H9 (cell line): ENCODE measurements at regions not wholly inside any gene's neighbourhood (a gene's known extent, or its start where the extent isn't known, plus 50 kb on each side); places are given as distances from the start of the nearest gene placed in this dataset.

Experiments
- DNase-seq: peaks from one replicate; pipeline ENCODE4 v3.0.0-alpha.2; 2017
- H2AFZ ChIP-seq: one replicate; pipeline ENCODE4 v1.6.1; 2013; ENCODE audit warnings: mild to moderate bottlenecking, low read length, control low read depth, moderate library complexity
- H2AK5ac ChIP-seq: 2 replicates; pipeline ENCODE4 v1.6.1; 2013; ENCODE audit warnings: low read length, control low read depth, mixed read lengths; ENCODE audit not compliant: insufficient read length
- H2BK120ac ChIP-seq: one replicate; pipeline ENCODE4 v1.6.1; 2013; ENCODE audit warnings: low read depth, mild to moderate bottlenecking, low read length, control low read depth, inconsistent platforms; ENCODE audit not compliant: poor library complexity, severe bottlenecking
- H2BK12ac ChIP-seq: 2 replicates; pipeline ENCODE4 v1.6.1; 2013; ENCODE audit warnings: low read length, control low read depth, mixed read lengths, low read depth; ENCODE audit not compliant: insufficient read length
- H2BK15ac ChIP-seq: 2 replicates; pipeline ENCODE4 v1.6.1; 2013; ENCODE audit warnings: low read depth, low read length, control low read depth
- H2BK20ac ChIP-seq: one replicate; pipeline ENCODE4 v1.6.1; 2013; ENCODE audit warnings: low read depth, mild to moderate bottlenecking, low read length, control low read depth, inconsistent platforms; ENCODE audit not compliant: poor library complexity, severe bottlenecking
- H2BK5ac ChIP-seq: 2 replicates; pipeline ENCODE4 v1.6.1; 2013; ENCODE audit warnings: low read length, control low read depth, mixed read lengths; ENCODE audit not compliant: insufficient read length
- H3K14ac ChIP-seq: 2 replicates; pipeline ENCODE4 v1.6.1; 2013; ENCODE audit warnings: low read length, control low read depth; ENCODE audit not compliant: insufficient read depth
- H3K18ac ChIP-seq: 2 replicates; pipeline ENCODE4 v1.6.1; 2013; ENCODE audit warnings: low read depth, mild to moderate bottlenecking, mixed read lengths, low read length, control low read depth; ENCODE audit not compliant: insufficient read length
- H3K23ac ChIP-seq: 2 replicates; pipeline ENCODE4 v1.6.1; 2013; ENCODE audit warnings: low read length, control low read depth, mixed read lengths, low read depth; ENCODE audit not compliant: insufficient read length
- H3K23me2 ChIP-seq: 2 replicates; pipeline ENCODE4 v1.6.1; 2013; ENCODE audit warnings: low read depth, mild to moderate bottlenecking, mixed read lengths, low read length, control low read depth; ENCODE audit not compliant: insufficient read length, poor library complexity, severe bottlenecking
- H3K27ac ChIP-seq: 2 replicates; pipeline ENCODE4 v1.5.1; 2013; ENCODE audit warnings: low read length, control low read depth, mixed read lengths, low read depth; ENCODE audit not compliant: insufficient read length
- H3K27me3 ChIP-seq: 2 replicates; pipeline ENCODE4 v1.6.1; 2013; ENCODE audit warnings: low read length, control low read depth, inconsistent platforms; ENCODE audit not compliant: insufficient read depth
- H3K4ac ChIP-seq: 2 replicates; pipeline ENCODE4 v1.6.1; 2013; ENCODE audit warnings: low read depth, mild to moderate bottlenecking, control low read depth, inconsistent platforms, low read length, moderate library complexity
- H3K4me1 ChIP-seq: 2 replicates; pipeline ENCODE4 v1.6.1; 2013; ENCODE audit warnings: low read length, control low read depth, inconsistent platforms; ENCODE audit not compliant: insufficient read depth
- H3K4me2 ChIP-seq: 2 replicates; pipeline ENCODE4 v1.6.1; 2013; ENCODE audit warnings: low read length, control low read depth, mixed read lengths; ENCODE audit not compliant: insufficient read length, insufficient read depth
- H3K56ac ChIP-seq: 2 replicates; pipeline ENCODE4 v1.6.1; 2013; ENCODE audit warnings: low read depth, mild to moderate bottlenecking, mixed read lengths, low read length, control low read depth; ENCODE audit not compliant: insufficient read length
- H3K79me1 ChIP-seq: 2 replicates; pipeline ENCODE4 v1.6.1; 2013; ENCODE audit warnings: low read depth, mild to moderate bottlenecking, moderate library complexity, low read length, control low read depth, inconsistent platforms; ENCODE audit not compliant: insufficient read depth, poor library complexity, severe bottlenecking
- H3K79me2 ChIP-seq: 2 replicates; pipeline ENCODE4 v1.6.1; 2013; ENCODE audit warnings: low read length, control low read depth, inconsistent platforms; ENCODE audit not compliant: insufficient read depth
- H3K9ac ChIP-seq: 2 replicates; pipeline ENCODE4 v1.6.1; 2013; ENCODE audit warnings: low read length, control low read depth, mixed read lengths; ENCODE audit not compliant: insufficient read length; ENCODE audit errors: extremely low read depth
- H3K9me3 ChIP-seq: one replicate; pipeline ENCODE4 v1.6.1; 2013; ENCODE audit warnings: low read depth, low read length, inconsistent platforms; ENCODE audit not compliant: control insufficient read depth
- H3T11ph ChIP-seq: one replicate; pipeline ENCODE4 v1.6.1; 2013; ENCODE audit warnings: mild to moderate bottlenecking, low read length, control low read depth, inconsistent platforms
- H4K20me1 ChIP-seq: one replicate; pipeline ENCODE4 v1.6.1; 2013; ENCODE audit not compliant: control insufficient read depth, insufficient read length, insufficient read depth
- H4K5ac ChIP-seq: 2 replicates; pipeline ENCODE4 v1.6.1; 2013; ENCODE audit warnings: low read depth, mild to moderate bottlenecking, mixed read lengths, low read length, control low read depth; ENCODE audit not compliant: insufficient read length
- H4K8ac ChIP-seq: replicated peaks from 2 replicates; pipeline ENCODE4 v1.6.1; 2013; ENCODE audit warnings: low read length, control low read depth, mixed read lengths, low read depth; ENCODE audit not compliant: insufficient read length
- H4K91ac ChIP-seq: 2 replicates; pipeline ENCODE4 v1.6.1; 2013; ENCODE audit warnings: low read depth, mild to moderate bottlenecking, moderate library complexity, mixed read lengths, low read length, control low read depth; ENCODE audit not compliant: insufficient read length
- H3K27ac Mint-ChIP-seq, 3 experiments: 2 replicates in 2 of 3; 3 replicates in 1 of 3; pipeline ENCODE4 v1.8.0; 2020 to 2021; ENCODE audit warnings: mixed read lengths in 3 of 3, mild to moderate bottlenecking in 1 of 3, moderate library complexity in 1 of 3
- H3K27me3 Mint-ChIP-seq: 2 replicates; pipeline ENCODE4 v1.8.0; 2021; ENCODE audit warnings: low read depth, mild to moderate bottlenecking, moderate library complexity, mixed read lengths
- H3K36me3 Mint-ChIP-seq, 3 experiments: 2 replicates in 2 of 3; 3 replicates in 1 of 3; pipeline ENCODE4 v1.8.0; 2020 to 2021; ENCODE audit warnings: low read depth in 3 of 3, mixed read lengths in 3 of 3; ENCODE audit not compliant: insufficient read depth in 1 of 3
- H3K4me1 Mint-ChIP-seq, 2 experiments: 2 replicates each; pipeline ENCODE4 v1.8.0; 2020; ENCODE audit warnings: mixed read lengths in 2 of 2
- H3K4me3 Mint-ChIP-seq, 2 experiments: 2 replicates in 1 of 2; 3 replicates in 1 of 2; pipeline ENCODE4 v1.8.0; 2020 to 2021; ENCODE audit warnings: mild to moderate bottlenecking in 2 of 2, mixed read lengths in 2 of 2, moderate library complexity in 1 of 2
- H3K9me3 Mint-ChIP-seq, 2 experiments: 2 replicates in 1 of 2; 3 replicates in 1 of 2; pipeline ENCODE4 v1.8.0; 2020; ENCODE audit warnings: mild to moderate bottlenecking in 2 of 2, mixed read lengths in 2 of 2, moderate library complexity in 1 of 2
- CTCF ChIP-seq: fragments of 200-600 bp; sonication (generic); conservative IDR thresholded peaks from 3 replicates; pipeline ENCODE4 v1.8.0; 2021; ENCODE audit warnings: antibody characterized with exemption, mild to moderate bottlenecking
- WGBS: extraction: QIAGEN DNeasy Blood & Tissue Kit; methylation state at CpG from one replicate; pipeline ENCODE4 v1.1.7; 2013; ENCODE audit warnings: missing lambda C conversion rate, low lambda C conversion rate, mixed read lengths; ENCODE audit not compliant: insufficient read length; ENCODE audit errors: extremely low coverage; 5-methylcytosine and 5-hydroxymethylcytosine counted together

- Histone ChIP-seq H3K79me2 (no peaks in the 10 kb centered on the region), H3K23me2 (no peaks in the 10 kb centered on the region), H2BK12ac (no peak overlapping the region), H4K91ac (no peak overlapping the region), H3K9ac (no peak overlapping the region), H2BK120ac (no peak overlapping the region), H3K9me3 (no peaks in the 10 kb centered on the region), H3K4me2 (no peak overlapping the region), H3K18ac (no peak overlapping the region), H3K27ac (no peak overlapping the region), H2AFZ (no peak overlapping the region), H2BK5ac (no peak overlapping the region), H3K27me3 (no peaks in the 10 kb centered on the region), H3K56ac (no peak overlapping the region), H2BK15ac (no peak overlapping the region), H2BK20ac (no peak overlapping the region), H3K14ac (no peak overlapping the region), H3K79me1 (no peaks in the 10 kb centered on the region), H2AK5ac (no peak overlapping the region), H4K5ac (no peak overlapping the region), H3K4me1 (no peaks in the 10 kb centered on the region), H3T11ph (no peak overlapping the region), H4K8ac (no peak overlapping the region), H3K23ac (no peak overlapping the region), H3K4ac (no peak overlapping the region), H4K20me1 (no peaks in the 10 kb centered on the region)
- no peaks in the 10 kb centered on the region for H3K4me1 Mint-ChIP-seq
- H3K9me3 Mint-ChIP-seq: peaks cover under 1 to 9% of the 10 kb centered on the region in 2 experiments; a peak in 4 of 5 replicates
- no peak for TF ChIP-seq CTCF
- no CpG with 5 or more reads among the region's 5 CpGs for WGBS
- DNase-seq: no peak
- H3K36me3 Mint-ChIP-seq: peaks cover 0 to 4% (median 2%) of the 10 kb centered on the region in 3 experiments; a peak in 4 of 7 replicates
- H3K4me3 Mint-ChIP-seq: no peak overlapping the region
- H3K27ac Mint-ChIP-seq: no peak overlapping the region
- no peaks in the 10 kb centered on the region for H3K27me3 Mint-ChIP-seq
These were observed 194.6 kb upstream of the SYT4 start for GRCh38 chr18:43471873-43472272.
